NK-92 treated with Interleukin-12 subunit alpha and Interleukin-12 subunit beta, amount 100 ng/mL, for 24 hours (cell line): ENCODE measurements at regions not wholly inside any gene's neighbourhood (a gene's known extent, or its start where the extent isn't known, plus 50 kb on each side); places are given as distances from the start of the nearest gene placed in this dataset.
"Not testable (repeated sequence)": the region's sequence is repeated elsewhere in the genome, so short reads cannot be mapped to it uniquely, and the experiment has no call there.

ENCODE experiments used
- DNase-seq: peaks from one replicate; lab custom pipeline; 2025; lab: John Stamatoyannopoulos, UW

DNA sequence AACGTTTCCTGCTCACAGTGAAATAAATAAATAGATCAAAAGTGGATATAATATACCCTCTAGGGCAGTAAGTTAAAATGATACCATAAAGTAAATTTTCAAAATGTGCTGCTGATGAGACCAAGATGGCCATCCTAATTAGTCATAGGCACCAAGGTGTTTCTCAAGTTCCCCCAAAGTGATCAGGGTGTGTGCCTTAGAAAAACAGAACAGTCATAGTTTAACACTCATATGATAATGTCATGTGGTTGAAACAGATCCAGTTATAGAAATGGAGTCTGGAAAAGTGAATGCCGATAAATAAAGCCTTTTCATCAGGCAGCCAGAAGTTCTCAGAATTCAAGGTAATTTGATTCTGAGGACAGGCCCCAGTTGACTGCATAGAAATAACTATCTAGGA, 161.5 kb upstream of the CDKN2B start:
- no peak for DNase-seq

GRCh38 chr9:22170990-22171670, 162.0 kb upstream of the CDKN2B start:
- DNase-seq = no peak

DNA sequence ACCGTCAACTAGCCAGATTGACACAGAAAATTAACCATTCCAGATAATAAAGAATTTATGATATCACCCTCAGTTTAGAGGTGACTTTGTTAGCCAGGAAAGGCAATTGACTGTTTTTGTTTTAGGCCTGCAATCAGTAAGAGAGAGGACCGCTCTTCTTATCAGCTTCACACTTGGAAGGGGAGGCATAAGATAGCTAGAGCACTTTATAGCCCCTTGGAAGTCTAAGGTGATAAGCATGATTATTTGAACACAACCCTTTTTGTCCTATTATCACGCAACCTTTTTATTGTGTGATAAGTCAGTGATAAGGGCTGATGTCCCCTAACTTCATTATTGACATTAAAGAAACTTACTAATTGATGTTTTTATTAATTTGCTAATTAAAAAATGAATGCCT, 162.6 kb upstream of the CDKN2B start:
- DNase-seq = no peak

DNA sequence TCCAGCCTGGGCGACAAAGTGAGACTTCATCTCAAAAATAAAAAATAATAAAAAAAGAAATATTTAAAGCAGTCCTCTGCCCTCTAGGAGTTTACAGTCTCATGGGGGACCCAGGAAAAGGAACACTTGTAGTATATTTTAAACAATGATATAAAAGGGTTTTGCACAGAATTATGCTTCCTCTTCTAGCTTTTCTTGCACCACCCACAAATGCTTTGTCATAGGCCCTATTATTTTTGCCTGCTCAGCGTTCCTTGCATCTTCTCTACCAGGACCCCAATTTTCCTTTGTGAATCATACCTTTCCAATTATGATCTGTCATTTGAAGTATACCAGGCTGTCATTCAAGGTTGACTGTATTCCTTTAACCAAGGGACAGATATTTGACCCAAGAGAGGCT, 164.8 kb upstream of the CDKN2B start:
- no peak for DNase-seq

DNA sequence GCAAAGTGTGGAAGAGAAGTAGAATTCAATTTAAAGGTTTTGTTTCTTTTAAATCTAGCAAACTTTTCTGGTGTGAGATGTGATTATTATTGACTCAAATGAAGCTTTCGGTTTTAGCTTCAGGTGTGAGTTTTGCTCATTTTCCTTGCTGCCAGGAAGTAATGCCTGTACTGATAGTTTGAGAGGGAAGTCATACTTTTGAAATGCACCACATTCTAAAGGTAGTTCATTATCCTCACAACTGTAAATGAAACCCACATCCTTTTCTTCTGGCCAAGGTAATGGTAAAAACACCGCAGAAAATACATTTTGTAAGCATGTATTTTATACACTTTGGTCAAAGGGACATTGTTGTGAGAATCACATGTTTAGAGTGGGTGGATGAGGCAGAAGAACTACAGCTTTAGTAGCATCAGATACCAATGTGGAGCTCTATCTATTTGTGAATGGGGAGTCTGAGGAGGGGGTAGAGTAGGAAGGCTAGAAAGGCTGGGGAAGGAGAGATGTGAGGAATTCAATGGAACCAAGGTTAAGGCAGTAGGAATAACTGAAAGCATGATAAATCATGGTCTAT, 167.0 kb upstream of the CDKN2B start:
- DNase-seq = no peak

DNA sequence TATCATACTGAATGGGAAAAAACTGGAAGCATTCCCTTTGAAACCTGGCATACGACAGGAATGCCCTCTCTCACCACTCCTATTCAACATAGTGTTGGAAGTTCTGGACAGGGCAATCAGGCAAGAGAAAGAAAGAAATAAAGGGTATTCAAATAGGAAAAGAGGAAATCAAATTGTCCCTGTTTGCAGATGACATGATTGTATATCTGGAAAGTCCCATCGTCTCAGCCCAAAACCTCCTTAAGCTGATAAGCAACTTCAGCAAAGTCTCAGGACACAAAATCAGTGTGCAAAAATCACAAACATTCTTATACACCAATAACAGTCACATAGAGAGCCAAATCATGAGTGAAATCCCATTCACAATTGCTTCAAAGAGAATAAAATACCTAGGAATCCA, 171.9 kb upstream of the CDKN2B start:
- DNase-seq = not testable (repeated sequence)

GRCh38 chr9:22189471-22189870, 180.4 kb upstream of the CDKN2B start:
- no peak for DNase-seq

DNA sequence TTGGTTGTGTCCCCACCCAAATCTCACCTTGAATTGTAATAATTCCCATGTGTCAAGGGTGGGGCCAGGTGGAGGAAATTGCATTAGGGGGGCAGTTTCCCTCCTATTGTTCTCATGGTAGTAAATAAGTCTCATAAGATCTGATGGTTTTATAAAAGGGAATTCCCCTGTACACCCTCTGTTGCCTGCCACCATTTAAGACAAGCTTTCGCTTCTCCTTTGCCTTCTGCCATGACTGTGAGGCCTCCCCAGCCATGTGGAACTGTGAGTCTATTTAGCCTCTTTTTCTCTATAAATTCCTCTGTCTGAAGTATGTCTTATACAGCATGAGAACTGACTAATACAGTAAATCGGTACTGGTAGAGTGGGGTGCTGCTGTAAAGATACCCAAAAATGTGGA, 187.9 kb upstream of the CDKN2B start:
- DNase-seq = not testable (repeated sequence)

DNA sequence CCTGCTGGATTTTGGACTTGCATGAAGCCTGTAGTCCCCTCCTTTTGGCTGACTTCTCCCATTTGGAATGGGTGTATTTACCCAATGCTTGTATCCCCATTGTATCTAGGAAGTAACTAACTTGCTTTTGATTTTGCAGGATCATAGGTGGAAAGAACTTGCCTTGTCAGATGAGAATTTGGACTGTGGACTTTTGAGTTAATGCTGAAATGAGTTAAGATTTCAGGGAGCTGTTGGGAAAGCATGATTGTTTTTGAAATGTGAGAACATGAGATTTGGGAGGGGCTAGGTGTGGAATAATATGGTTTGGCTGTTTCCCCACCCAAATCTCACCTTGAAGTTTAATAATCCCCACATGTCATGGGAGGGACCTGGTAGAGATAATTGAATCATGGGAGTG, 189.6 kb upstream of the CDKN2B start:
- no peak for DNase-seq

DNA sequence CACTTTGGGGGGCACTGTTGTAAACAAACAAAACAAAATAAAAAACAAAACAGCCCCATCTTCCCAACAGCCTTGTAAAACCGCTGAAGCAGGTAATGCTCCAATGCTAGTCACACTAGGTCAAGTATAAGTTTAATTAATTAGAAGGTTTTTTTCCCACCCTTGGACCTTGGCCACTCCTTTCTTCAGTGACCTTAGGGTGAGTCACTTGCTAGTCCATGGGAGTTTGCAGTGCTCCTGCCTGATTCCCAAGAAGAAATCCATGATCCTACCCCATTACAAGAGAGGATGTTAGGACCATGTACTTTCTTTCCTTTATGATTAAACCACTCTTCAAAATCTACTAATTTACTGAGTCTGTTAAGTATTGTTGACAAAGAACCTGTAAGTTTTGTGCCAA, 192.2 kb upstream of the CDKN2B start:
- no peak for DNase-seq

DNA sequence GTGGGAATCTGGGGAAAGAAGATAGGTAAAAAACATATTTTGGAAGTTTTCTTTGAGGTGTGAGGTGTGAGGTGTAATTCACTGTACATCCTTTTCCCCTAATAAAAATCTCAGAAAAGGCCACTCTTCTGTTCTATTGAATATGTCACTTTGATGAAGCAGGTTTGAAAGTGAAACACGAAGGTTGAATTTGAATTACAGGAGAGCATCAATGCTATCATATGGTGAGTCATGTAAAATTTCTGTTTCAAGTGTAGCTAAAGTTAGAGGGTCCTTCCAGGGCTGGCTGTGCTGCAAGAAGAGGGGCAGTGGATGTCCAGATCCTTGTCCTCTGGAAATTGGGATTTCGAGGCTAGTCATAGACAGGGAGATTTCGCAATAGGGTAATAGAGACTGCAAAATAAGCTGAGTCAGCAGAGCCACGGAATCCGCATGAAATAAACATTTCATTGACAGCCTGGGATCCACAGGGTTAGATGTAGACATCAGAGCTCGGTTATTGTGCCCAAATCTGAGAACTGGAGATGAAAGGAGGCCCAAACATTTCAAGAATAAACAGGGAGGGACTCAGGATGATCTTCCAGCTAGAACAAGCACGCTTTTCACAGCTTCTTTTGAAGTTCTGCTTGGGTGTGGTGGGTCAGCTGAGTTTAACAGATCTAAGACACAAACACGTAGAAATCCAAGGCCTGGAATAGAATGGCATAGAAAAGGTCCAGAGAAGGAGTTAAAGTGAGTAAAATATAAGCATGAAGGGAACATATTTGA, 194.4 kb upstream of the CDKN2B start:
- no peak for DNase-seq

DNA sequence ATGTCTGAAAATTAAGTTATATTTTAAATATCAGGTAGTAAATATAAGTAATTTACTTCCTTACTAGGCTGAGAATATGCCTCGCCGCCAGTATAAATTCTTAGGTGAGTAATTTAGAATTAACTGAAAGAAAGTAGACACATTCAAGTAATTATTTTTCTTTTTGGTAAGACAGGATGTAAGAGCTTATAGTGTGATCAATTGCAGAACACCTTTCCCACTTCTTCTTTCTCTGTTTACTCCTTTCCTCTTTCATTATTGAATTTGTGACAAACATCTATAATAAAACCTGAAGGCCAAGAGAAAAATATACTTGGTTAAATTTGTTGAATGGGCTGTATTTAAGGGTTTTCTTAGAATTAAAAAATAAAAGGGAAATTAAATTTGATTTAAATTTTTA, 195.1 kb upstream of the CDKN2B start:
- DNase-seq = no peak

DNA sequence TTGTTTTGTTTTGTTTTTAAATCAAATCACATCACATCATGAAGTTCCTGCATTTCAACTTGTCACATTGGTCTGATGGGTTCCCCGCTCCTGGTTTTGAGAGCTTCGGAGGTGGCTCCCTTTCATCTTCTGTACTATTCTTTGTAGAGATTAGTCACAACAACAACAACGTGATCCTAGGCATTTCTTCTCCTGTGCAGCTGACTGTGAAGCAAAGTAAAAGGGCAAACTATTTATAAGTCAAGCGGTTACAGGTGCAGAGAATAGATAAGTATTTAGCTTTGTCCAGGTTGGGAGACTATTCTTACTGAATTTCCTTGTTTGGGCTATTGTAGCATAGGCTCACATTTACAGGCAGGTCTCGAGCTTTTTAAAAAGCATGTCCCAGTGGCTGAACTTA, 197.7 kb upstream of the CDKN2B start:
- DNase-seq = no peak

- no peak for DNase-seq
Measured at GRCh38 chr9:22208846-22209585, 199.9 kb upstream of the CDKN2B start.

DNA sequence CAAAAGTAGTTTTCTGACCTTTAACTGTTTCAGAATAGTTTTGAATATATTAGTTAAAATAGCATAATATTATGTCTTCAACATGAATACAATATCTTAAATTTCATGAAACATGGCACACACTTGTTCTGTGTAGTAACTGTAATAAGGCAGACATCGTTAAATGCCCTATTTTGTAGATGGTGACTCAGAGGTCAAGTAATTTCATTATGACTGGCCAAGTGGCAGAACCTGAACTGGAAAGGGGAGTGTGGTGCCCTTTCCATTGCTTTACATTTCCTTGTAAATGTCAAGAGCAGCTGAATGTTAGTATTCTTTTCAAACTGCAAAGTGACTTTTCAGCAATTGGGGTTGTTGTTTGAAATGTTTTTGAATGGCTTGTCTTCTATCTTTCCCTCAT, 201.2 kb upstream of the CDKN2B start:
- DNase-seq = no peak

GRCh38 chr9:22210936-22211335, 201.8 kb upstream of the CDKN2B start:
- no peak for DNase-seq

GRCh38 chr9:22211588-22212360, 202.7 kb upstream of the CDKN2B start:
- DNase-seq = no peak

DNA sequence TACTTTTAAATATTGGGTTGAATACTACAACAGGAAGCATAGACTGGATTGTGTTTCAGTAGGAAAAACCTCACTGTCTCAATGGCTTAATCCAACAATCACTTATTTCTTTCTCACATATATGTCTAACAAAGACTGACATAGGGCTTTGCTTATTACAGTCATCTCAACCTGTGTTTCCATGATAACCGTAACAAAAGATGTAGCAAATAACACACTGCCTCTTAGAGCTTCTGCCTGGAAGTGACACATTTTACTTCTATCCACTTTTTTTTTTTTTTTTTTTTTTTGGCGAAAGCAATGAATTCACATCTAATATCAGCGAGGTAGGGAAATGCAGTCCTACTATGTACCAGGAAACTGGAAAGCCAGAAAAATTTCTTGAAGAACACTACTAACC, 204.9 kb upstream of the CDKN2B start:
- no peak for DNase-seq

DNA sequence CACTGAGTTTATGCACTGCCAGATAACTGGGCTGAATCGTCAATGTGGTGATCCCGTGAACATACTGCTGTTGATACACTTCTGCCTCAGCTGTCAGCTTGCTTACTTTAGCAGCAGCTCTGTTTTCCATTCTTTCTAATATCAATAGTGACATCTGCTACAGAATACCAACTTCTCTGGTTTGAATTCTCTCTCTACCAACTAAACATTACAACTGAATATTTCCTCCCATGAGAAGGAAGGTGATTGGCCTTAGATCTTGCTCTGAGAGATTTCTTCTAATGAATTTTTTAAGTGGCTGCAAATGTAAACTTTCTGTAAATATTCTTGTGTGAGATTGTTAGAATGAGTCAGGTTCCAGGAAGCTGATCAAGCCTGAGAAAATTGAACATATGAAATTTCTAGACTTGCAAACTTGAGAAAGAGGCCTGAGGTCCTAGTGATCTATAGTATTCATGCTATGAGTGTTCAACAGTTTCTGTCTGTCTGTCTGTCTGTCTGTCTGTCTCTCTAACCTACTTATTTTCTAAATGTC, 205.5 kb upstream of the CDKN2B start:
- DNase-seq = no peak

GRCh38 chr9:22215521-22215920, 206.4 kb upstream of the CDKN2B start:
- DNase-seq = no peak

- peak; percentile 72 for DNase-seq
Measured at GRCh38 chr9:22216730-22217172, 207.6 kb upstream of the CDKN2B start.

GRCh38 chr9:22217254-22217653, 208.1 kb upstream of the CDKN2B start:
- no peak for DNase-seq
